HCEC 1CT (cell line): ENCODE measurements at regions not wholly inside any gene's neighbourhood (a gene's known extent, or its start where the extent isn't known, plus 50 kb on each side); places are given as distances from the start of the nearest gene placed in this dataset.

Source experiments
- DNase-seq: peaks from one replicate; pipeline ENCODE4 v3.0.0-alpha.2; 2017

- DNase-seq = peak; percentile 84
Observed at GRCh38 chr12:71071536-71072097, 86.2 kb downstream of the TSPAN8 start.

- peak; percentile 86 for DNase-seq
Observed at GRCh38 chr12:71070416-71071128, 87.2 kb downstream of the TSPAN8 start.

GRCh38 chr12:71069311-71069710 is 88.5 kb downstream of the TSPAN8 start:
- no peak for DNase-seq

- no peak for DNase-seq
Observed at GRCh38 chr12:71063087-71063486, 94.7 kb downstream of the TSPAN8 start.

- no peak for DNase-seq
Observed at GRCh38 chr12:71061451-71061850, 96.3 kb downstream of the TSPAN8 start.

GRCh38 chr12:71060426-71060825 is 97.4 kb downstream of the TSPAN8 start:
- no peak for DNase-seq

- DNase-seq = no peak
Observed at GRCh38 chr12:71057330-71057729, 100.5 kb downstream of the TSPAN8 start.

- no peak for DNase-seq
Observed at GRCh38 chr12:71054551-71054950, 103.2 kb downstream of the TSPAN8 start.

GRCh38 chr12:71046215-71046614 is 111.6 kb downstream of the TSPAN8 start:
- peak; percentile 84 for DNase-seq

GRCh38 chr12:71045781-71046180 is 112.0 kb downstream of the TSPAN8 start:
- peak; percentile 39 for DNase-seq

GRCh38 chr12:71041476-71041875 is 116.3 kb downstream of the TSPAN8 start:
- DNase-seq = no peak

GRCh38 chr12:71038960-71039359 is 118.4 kb upstream of the PTPRR start:
- DNase-seq = no peak

- no peak for DNase-seq
Observed at GRCh38 chr12:71036526-71036925, 116.0 kb upstream of the PTPRR start.

GRCh38 chr12:71032933-71033332 is 112.4 kb upstream of the PTPRR start:
- DNase-seq = no peak

- DNase-seq = no peak
Observed at GRCh38 chr12:71029302-71029701, 108.8 kb upstream of the PTPRR start.

- no peak for DNase-seq
Observed at GRCh38 chr12:71027856-71028255, 107.3 kb upstream of the PTPRR start.

- no peak for DNase-seq
Observed at GRCh38 chr12:71024827-71025226, 104.3 kb upstream of the PTPRR start.

- DNase-seq = no peak
Observed at GRCh38 chr12:71024281-71024680, 103.7 kb upstream of the PTPRR start.

GRCh38 chr12:71021491-71021890 is 101.0 kb upstream of the PTPRR start:
- DNase-seq = no peak

- DNase-seq = no peak
Observed at GRCh38 chr12:71019282-71019831, 98.8 kb upstream of the PTPRR start.

GRCh38 chr12:71018682-71019081 is 98.1 kb upstream of the PTPRR start:
- DNase-seq = no peak

- DNase-seq = peak; percentile 73
Observed at GRCh38 chr12:71014180-71014785, 93.7 kb upstream of the PTPRR start.

- DNase-seq = peak; percentile 73
Observed at GRCh38 chr12:71011261-71011660, 90.7 kb upstream of the PTPRR start.

- no peak for DNase-seq
Observed at GRCh38 chr12:71010143-71010479, 89.6 kb upstream of the PTPRR start.
